IPS-20b (cell line): ENCODE measurements at regions not wholly inside any gene's neighbourhood (a gene's known extent, or its start where the extent isn't known, plus 50 kb on each side); places are given as distances from the start of the nearest gene placed in this dataset.

ENCODE experiments used
- H3K27ac ChIP-seq: one replicate; pipeline ENCODE4 v1.5.1; 2013; ENCODE audit warnings: low read length
- H3K27me3 ChIP-seq: 2 replicates; pipeline ENCODE4 v1.6.1; 2013; ENCODE audit warnings: mild to moderate bottlenecking, low read length, inconsistent platforms; ENCODE audit not compliant: insufficient read depth
- H3K36me3 ChIP-seq: 2 replicates; pipeline ENCODE4 v1.6.1; 2013; ENCODE audit warnings: low read depth, mild to moderate bottlenecking, inconsistent platforms, low read length, moderate library complexity; ENCODE audit not compliant: insufficient read depth
- H3K4me1 ChIP-seq: 2 replicates; pipeline ENCODE4 v1.6.1; 2013; ENCODE audit warnings: mild to moderate bottlenecking, control low read depth, inconsistent platforms, low read length, moderate library complexity; ENCODE audit not compliant: insufficient read depth
- H3K4me3 ChIP-seq: 2 replicates; pipeline ENCODE4 v1.5.1; 2013; ENCODE audit warnings: mild to moderate bottlenecking, low read length, inconsistent platforms
- H3K9ac ChIP-seq: 2 replicates; pipeline ENCODE4 v1.6.1; 2013; ENCODE audit warnings: low read depth, mild to moderate bottlenecking, inconsistent platforms, low read length, moderate library complexity
- H3K9me3 ChIP-seq: 2 replicates; pipeline ENCODE4 v1.6.1; 2013; ENCODE audit warnings: mild to moderate bottlenecking, low read depth, low read length, inconsistent platforms; ENCODE audit not compliant: insufficient read depth

- no peaks in the 10 kb centered on the region for H3K9me3 ChIP-seq
- no peak overlapping the region for H3K27ac ChIP-seq
- H3K4me3 ChIP-seq = no peak overlapping the region
- peaks cover 9% of the 10 kb centered on the region; the same call in 1 of the 2 replicates for H3K4me1 ChIP-seq
- no peaks in the 10 kb centered on the region for H3K36me3 ChIP-seq
- no peak overlapping the region for H3K9ac ChIP-seq
- no peaks in the 10 kb centered on the region for H3K27me3 ChIP-seq
These were observed 54.5 kb upstream of the SPAG16 start for GRCh38 chr2:213229814-213230213.

DNA sequence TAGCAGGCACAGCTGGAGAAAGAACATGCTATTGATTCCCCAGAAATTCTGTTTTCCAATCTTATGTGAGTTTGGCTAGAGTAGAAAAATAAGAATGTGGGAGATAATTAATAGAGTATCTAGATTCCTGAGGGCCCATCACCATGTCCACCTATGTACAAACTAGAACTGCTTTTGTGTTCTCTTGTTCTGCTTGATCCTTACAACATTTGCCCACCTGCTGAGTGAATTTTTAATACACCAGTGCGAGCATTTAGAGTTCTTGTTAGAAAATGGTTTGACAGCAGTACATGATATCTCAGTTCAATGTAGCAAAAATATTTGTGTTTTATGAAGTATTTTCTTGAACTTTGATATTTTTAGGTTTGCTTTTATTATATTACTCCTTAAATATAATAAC lies 52.3 kb upstream of the SPAG16 start:
- Histone ChIP-seq H3K27me3 (no peaks in the 10 kb centered on the region), H3K4me3 (no peak overlapping the region), H3K4me1 (peaks cover 13% of the 10 kb centered on the region; the same call in 1 of the 2 replicates), H3K27ac (no peak overlapping the region), H3K36me3 (no peaks in the 10 kb centered on the region), H3K9ac (no peak overlapping the region), H3K9me3 (no peaks in the 10 kb centered on the region)

DNA sequence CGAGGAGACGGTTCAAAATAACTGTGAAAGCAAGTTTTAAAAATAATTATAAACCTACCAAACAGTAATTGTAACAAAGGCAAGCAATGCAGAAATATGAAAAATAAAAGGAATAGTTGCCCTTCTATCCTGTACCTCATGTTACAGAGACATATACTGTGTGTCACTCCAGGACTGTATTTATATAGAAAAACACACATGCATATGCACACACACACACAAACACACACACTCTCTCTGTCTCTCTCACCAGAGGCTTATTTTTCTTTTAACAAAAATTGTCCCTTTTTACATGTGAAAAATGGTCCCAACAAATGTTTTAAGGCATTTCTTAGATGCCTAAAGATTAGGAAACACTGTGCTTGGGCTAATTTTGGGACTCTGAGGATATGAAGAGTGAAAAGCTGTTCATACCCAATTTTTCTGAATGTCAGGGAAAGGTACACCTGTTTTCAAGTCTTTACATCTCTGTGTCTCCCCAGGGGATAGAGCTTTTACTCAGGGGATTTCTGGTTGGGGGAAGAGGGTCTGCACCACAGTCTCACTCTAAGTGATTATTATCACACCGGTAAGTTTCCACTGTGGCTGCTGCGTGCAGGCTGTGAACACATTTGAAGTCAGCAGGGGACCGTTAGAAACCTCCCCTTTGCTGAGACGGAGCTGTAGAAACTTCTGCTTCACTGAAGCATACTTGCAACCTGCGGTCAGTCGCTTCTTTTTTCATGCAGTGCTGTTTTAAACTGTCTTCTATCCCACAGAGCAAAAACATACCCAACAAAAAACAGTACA lies 51.4 kb upstream of the SPAG16 start:
- no peaks in the 10 kb centered on the region for H3K27me3 ChIP-seq
- H3K4me1 ChIP-seq = peaks cover 13% of the 10 kb centered on the region; the same call in 1 of the 2 replicates
- H3K9me3 ChIP-seq = no peaks in the 10 kb centered on the region
- H3K9ac ChIP-seq = no peak overlapping the region
- peak overlapping the region; percentile 7; the same call in 1 of the 2 replicates for H3K4me3 ChIP-seq
- no peaks in the 10 kb centered on the region for H3K36me3 ChIP-seq
- H3K27ac ChIP-seq = no peak overlapping the region

DNA sequence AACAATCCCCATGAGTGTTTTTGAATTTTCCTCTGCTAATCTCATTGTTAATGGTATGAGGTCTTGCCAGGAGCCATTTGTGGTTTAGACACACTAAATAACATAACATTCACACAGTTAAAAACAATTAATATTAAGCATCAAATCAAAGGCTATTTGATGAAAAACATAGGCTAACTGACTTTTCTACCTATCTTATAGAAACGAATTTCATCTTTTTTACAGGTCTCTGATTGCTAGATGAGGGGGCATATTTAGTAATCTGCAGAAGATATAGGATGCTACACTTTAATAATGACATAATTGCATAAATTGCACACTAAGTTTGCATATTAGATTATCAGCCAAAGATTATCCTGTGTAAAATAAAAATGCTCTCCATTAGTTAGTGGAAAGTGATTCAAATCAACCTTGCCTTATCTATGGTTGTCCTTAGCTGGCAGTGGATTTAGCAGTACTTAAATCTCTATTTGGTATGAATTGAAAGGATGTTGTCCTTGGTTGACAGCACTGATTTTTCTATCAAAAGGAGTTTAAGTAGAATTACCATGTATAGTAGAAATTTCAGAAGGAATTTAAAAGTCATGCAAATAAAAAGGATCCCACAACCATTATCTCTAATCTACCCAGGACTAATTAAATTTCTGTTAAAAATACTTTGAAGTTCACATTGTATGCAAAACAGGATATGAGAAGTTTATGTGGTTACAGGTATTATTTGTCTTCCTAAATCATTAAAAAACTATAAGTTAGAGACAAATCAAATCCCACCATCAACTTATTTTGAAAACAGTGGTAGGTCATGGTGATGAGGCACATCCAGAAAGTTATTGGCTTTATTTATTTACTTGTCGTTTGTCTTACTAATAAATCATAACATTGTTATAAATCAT lies 50.6 kb upstream of the SPAG16 start:
- Histone ChIP-seq H3K9ac (no peak overlapping the region), H3K27me3 (no peaks in the 10 kb centered on the region), H3K27ac (no peak overlapping the region), H3K9me3 (no peaks in the 10 kb centered on the region), H3K36me3 (no peaks in the 10 kb centered on the region), H3K4me1 (peaks cover 13% of the 10 kb centered on the region; the same call in 1 of the 2 replicates), H3K4me3 (no peak overlapping the region; the same call in 1 of the 2 replicates)
